ENCODE measurements at regions not wholly inside any gene's neighbourhood (a gene's known extent, or its start where the extent isn't known, plus 50 kb on each side); places are given as distances from the start of the nearest gene placed in this dataset.

GRCh38 chr10:108031505-108031904 lies 867.0 kb upstream of the SORCS1 start (continued):
- TF ChIP-seq CHD7 (IDR thresholded peaks at IDR 0.05; ENCODE audit: insufficient replicate concordance, low read length) (no peak), KDM1A (IDR thresholded peaks at IDR 0.05; ENCODE audit: borderline replicate concordance, low read length) (no peak), NRF1 (IDR thresholded peaks at IDR 0.05; ENCODE audit: low read depth, low read length) (no peak), ATF3 (IDR thresholded peaks at IDR 0.05; ENCODE audit: insufficient read depth, low read depth, low read length) (no peak), MAFK (IDR thresholded peaks at IDR 0.05; ENCODE audit: low read depth, low read length) (no peak), SIN3A (conservative IDR thresholded peaks at IDR 0.05 in 1 of 2, IDR thresholded peaks at IDR 0.05 in 1 of 2; ENCODE audit: low read depth in 1 of 2, low read length in 2 of 2) (no peak), JUN (IDR thresholded peaks at IDR 0.05; ENCODE audit: low read depth, low read length) (no peak), CREB1 (IDR thresholded peaks at IDR 0.05) (no peak), TAF1 (IDR thresholded peaks at IDR 0.05; ENCODE audit: low read depth, low read length) (no peak), POU5F1 (IDR thresholded peaks at IDR 0.05; ENCODE audit: low read depth, low read length) (no peak), FOSL1 (IDR thresholded peaks at IDR 0.05; ENCODE audit: insufficient read depth, low read depth, low read length) (no peak)
